ENCODE measurements at regions not wholly inside any gene's neighbourhood (a gene's known extent, or its start where the extent isn't known, plus 50 kb on each side); places are given as distances from the start of the nearest gene placed in this dataset.

DNA sequence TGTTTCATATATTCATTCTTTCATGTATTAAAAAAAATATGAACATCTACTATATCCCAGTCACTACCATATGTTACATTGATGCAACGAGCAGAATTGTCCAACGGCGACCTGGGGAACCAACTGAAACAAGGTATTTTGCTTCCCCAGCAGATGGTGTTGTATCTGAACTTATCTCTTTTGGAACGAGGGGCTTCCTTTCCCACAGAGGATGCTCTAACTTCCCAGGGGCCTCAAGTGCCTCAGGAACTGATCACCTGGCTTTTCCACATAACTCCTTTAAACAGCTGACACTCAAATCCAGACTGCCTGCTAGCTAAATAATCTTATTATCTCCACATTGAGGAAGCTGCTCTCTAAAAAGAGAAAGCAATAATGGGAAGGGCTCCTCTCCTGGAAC, 259.3 kb downstream of the HTR7 start:
- TF ChIP-seq, protein P1, sequence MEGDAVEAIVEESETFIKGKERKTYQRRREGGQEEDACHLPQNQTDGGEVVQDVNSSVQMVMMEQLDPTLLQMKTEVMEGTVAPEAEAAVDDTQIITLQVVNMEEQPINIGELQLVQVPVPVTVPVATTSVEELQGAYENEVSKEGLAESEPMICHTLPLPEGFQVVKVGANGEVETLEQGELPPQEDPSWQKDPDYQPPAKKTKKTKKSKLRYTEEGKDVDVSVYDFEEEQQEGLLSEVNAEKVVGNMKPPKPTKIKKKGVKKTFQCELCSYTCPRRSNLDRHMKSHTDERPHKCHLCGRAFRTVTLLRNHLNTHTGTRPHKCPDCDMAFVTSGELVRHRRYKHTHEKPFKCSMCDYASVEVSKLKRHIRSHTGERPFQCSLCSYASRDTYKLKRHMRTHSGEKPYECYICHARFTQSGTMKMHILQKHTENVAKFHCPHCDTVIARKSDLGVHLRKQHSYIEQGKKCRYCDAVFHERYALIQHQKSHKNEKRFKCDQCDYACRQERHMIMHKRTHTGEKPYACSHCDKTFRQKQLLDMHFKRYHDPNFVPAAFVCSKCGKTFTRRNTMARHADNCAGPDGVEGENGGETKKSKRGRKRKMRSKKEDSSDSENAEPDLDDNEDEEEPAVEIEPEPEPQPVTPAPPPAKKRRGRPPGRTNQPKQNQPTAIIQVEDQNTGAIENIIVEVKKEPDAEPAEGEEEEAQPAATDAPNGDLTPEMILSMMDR (IDR thresholded peaks at IDR 0.05), result no peak
- no peak for TF ChIP-seq POLR2A (IDR thresholded peaks at IDR 0.05)

Data from body of pancreas (tissue), 4 donors.